Hypothalamus (tissue), 51 donors: ENCODE measurements at regions not wholly inside any gene's neighbourhood (a gene's known extent, or its start where the extent isn't known, plus 50 kb on each side); places are given as distances from the start of the nearest gene placed in this dataset.
"Not testable (repeated sequence)": the region's sequence is repeated elsewhere in the genome, so short reads cannot be mapped to it uniquely, and the experiment has no call there.

Experiments used
- DNase-seq, 51 donors: peaks; one replicate each; lab custom pipeline; 2025; lab: John Stamatoyannopoulos, UW

DNA sequence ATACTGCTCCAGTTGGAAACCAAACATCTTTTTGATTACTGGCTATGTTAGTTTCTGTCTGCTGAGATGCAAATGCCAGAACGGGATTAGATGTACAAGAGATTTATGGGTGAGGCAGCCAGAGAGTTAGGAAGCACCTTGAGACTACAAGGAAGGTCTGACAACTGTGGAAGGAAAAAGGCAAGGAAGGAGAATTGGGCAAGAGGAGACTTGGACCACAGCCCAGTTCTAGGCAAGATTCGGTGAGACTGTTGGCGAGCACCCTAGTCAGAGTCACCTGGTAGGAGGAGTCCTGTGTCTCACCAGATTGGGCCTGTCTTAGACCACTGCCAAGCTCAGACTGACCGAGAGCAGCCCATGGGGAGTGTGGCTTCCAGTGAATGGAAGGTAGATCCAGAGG lies 91.8 kb upstream of the F13A1 start:
- no peak for DNase-seq

DNA sequence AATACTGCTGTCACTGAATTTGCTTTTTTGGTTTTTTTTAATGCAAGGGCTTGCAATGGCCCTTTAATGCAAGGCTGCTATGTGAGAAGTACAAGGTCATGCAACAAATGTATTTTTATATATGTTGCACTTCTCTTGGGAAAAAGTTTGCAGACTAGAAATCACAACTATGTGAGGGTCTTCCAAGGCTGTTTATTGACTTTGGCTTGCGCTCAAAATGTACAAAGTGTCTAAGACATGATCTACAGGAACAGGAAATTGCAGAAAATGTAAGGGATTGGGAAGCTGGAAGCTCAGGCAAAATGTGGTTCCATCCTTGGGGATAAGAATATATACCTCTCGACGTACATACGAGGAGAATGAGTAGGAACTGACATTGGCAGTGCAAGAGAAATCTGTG lies 92.2 kb upstream of the F13A1 start:
- no peak for DNase-seq

DNA sequence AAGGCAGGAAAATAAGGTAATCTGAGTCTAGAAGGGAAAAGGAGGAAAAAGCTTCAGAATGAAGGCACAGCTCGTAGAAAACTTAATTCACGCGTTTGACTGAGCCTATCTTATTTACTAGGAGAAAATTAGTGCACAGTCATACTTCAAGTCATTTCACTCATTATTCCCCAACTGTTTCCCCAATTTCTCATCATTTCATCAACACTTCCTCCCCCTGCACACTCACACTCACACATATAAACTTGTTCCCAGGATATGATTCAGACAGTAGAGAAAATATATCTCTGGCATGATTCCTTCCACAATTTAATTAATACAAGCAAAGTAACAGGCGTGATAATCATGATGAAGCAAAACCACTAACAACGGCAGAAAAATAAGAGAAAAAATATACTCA lies 94.5 kb upstream of the F13A1 start:
- no peak for DNase-seq

DNA sequence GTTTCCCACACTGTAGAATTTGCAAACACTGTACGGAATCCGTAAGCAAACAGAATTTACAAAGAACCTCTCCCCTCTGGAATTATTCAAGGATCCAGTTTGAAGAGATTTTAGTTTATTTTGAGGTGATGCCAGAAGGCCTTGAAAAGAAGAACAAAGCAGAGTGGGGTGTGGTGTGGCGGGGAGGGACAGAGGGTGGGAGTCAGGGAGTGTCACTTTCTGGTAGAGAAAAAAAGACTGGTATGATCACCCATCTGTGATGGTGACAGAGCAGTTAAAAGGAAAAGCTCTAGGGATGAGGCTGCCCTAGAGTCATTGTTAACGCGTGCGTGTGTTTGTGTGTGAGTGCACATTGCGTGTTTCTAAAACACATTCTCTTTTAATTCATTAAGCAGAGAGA lies 97.0 kb upstream of the F13A1 start:
- DNase-seq: no peak

DNA sequence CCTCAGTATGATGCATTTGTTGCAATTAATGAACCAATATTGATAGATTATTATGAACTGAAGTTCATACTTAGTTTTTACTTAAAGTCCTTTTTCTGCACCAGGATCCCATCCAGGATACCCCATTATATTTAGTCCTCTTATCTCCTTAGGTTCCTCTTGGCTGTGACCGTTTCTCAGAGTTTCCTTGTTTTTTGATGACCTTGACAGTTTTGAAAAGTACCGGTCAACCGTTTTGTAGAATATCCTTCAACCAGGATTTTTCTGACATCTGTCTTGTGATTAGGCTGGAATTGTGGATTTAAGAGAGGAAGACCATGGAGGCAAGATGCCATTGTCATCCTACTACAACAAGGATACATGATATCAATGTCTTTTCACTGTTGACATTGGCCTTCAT lies 98.0 kb upstream of the F13A1 start:
- DNase-seq: no peak

DNA sequence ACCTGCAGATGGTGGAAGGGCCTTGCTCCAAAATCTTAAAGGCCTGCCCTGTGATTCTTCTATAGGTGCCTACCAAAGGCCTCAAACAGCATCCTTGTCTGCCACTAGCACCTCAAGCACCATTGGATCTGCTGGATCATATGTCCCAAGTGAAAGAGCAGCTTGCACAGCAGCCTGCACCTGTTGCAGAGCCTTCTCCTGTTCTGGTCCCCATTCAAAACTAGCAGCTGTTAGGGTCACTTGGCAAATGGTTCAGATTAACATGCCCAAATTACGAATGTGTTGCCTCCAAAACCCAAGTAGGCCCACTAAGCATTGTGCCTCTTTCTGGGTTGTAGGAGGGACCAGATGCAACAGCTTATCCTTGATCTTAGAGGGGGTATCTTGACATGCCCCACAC lies 99.6 kb upstream of the F13A1 start:
- no peak for DNase-seq

DNA sequence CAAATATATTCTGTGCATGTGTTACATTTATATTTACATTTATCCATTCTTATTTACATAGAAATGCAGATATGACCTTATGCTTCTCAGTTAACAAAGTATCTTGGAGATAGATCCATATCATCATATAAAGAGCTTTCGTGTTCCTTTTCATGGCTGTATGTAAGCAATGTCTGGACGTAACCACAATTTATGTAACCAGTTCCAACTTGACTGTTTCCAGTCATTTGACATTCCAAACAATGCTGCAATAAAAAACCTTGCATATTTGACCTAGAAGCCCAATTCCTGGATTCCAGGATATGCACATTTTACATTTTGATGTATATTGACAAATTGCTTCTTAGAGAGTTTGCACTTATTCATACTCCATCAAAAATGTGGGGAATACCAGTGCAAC lies 113.7 kb upstream of the F13A1 start:
- no peak for DNase-seq

DNA sequence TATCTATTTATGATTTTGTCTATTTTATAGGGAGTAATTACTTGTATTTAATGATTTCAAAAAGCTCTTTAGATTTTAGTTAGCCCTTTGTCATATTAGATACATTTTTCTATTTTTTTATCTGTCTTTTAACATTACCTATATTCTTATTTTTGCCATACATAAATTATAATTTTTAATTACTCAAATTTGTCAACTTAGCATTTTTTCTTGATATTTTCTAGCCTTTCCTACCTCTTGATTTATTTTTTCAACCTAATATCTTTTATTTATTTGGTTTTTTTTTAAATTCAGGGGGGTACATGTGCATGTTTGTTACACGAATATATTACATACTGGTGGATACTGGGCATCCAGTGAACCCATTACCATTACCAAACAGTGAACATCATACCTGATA lies 114.3 kb upstream of the F13A1 start:
- DNase-seq: no peak

DNA sequence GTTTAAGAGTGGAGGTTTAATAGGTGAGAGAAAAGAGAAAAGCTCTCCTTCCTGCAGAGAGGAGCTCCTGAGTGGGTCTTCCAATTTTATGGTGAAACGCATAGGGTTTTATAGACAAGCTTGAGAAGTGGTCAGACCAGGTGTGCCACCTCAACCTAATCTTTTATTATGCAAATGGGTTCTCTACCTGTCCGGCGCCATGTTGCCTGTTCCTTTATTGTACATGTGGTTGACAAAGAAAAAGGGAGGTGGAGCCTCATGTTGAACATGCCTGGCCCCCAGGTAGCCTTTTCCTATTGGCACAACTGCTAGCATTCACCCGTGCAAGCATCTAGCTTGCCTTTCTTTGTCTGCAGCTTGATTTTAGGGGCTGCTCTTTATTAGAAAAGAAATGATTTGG lies 115.9 kb upstream of the F13A1 start:
- no peak for DNase-seq

DNA sequence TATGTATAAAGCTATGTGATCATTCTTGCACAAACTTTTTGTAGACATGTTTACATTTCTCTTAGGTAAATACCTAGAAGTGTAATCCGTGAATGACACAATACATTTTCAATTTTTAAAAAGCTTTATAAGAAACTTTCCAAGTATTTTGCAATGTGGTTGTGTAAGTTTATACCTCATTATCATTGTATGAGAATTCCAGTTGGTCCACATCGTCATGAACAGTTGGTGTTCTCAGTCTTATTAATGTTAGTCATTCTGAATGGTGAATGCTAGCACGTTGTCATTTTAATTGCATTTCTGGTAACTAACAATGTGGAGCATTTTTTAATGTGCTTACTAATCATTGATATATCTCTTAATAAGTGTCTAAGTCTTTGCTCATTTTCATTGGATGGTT lies 116.5 kb upstream of the F13A1 start:
- no peak for DNase-seq

DNA sequence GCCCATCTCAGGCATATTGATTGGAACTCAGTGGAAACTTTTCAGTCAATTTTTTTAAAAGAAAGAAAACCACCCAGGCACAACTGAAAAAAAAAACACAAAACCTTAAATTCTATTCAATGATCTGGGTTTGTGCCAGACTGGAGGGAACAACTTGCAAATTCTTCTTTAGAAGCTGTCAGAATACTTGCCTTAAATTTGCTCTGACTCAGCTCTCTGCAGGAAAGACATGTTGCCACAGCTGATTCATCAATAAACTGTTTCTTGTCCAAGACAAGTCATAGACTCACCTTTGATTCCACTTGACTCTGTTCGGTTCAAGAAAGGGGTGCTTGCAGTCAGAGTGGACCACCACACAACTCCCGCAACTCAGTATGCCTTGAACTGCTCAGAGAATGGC lies 117.8 kb upstream of the F13A1 start:
- DNase-seq: peak in 1 of 51 donors; percentile 35

DNA sequence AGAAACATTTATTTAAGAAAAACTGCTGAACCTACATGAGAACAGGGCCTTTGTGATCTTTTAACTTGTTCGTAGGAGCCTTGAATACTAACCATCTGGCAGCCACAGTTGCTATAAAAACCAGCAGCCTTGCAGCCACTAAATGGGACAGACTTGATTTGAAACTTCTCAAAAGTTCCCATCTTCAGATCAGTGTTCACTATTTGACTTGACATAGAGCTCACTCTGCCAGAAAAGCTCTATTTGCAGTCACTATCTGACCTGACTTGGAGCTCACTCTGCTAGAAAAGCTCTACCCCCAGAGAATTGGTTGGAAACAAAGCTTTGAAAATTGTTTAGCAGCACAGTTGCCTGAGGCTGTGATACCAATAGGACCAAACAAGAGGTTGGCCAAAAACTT lies 119.3 kb upstream of the F13A1 start:
- DNase-seq: no peak

DNA sequence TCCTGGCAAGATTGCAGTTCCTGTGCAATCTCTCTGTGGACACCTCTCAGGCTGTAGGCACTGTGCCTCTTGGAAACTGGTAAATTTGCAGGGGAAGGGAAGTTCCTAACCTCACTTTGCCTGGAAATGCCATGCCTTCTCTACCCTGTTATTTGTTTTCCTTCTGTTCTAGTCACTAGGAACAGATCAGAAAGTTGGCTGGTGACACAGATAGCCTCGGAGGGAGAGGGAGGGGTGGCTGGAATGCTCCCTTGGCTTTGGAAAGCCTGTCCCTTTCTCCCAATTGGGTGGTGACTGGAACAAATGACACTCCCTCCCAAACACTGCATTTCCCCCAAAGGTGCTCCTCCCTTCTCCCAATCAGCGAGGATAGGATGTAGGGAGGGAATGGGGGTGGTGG lies 131.5 kb upstream of the F13A1 start:
- DNase-seq: no peak

DNA sequence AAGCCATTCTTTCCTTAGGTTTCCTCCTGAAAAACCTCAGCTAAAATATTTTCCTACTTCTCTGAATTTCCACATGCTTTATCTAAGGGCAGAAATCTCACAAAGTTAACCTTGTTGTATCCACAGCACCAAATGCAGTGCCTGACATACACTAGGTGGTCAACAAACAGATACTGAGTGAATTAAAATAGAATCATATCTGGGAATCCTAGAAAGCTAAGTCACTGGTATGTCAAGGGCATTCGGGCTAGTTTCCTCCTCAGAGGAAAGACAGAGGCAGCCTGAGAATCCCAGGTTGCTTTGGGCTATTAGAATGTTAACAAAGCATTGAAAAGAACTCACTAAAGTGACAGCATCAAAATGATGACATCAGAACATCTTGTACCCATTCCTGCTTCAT lies 132.7 kb upstream of the F13A1 start:
- no peak for DNase-seq

DNA sequence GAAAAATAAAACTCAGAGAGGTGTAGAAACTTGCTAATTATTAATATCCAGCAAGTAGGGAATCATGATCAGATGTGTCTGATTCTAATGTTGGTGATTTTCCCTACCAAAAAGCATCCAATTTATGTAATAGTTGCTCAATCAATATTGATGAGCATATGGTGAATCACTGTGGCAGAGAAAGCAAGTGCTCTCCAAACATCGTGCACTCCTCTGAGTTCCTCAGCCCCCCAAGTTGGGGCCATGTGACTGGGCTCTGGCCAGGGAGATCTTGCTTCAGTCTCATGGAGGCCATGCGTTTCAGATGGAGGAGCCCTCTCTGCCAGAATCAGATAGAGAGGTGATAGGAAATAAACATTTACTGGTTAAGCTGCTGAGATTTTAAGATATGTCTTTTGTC lies 133.2 kb upstream of the LY86 start:
- no peak for DNase-seq

DNA sequence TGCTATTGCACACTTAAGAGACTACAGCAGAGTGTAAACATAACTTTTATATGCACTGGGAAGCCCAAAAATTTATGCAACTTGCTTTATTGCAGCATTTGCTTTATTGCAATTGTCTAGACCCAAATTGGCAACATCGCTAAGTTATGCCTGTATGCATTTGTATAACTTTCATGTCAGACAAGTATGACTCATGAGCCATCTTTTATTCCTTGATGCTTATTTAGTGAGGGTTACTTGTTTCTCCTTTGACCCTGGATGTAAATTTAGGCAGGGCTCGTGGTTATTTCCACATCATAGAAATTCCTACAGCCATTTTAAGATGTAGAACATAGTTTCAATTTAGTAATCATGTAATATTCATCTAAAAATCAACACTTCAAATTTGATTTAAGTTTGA lies 130.3 kb upstream of the LY86 start:
- DNase-seq: no peak

DNA sequence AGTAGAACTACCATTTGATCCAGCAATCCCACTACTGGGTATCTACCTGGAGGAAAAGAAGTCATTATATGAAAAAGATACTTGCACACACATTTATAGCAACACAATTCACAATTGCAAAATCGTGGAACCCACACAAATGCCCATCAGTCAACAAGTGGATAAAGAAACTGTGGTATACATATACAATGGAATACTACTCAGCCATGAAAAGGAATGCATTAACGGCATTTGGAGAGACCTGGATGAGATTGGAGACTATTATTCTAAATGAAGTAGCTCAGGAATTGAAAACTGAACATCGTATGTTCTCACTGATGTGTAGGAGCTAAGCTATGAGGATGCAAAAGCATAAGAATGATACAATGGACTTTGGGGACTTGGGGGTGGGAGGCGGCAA lies 128.6 kb upstream of the LY86 start:
- DNase-seq: not testable (repeated sequence)

DNA sequence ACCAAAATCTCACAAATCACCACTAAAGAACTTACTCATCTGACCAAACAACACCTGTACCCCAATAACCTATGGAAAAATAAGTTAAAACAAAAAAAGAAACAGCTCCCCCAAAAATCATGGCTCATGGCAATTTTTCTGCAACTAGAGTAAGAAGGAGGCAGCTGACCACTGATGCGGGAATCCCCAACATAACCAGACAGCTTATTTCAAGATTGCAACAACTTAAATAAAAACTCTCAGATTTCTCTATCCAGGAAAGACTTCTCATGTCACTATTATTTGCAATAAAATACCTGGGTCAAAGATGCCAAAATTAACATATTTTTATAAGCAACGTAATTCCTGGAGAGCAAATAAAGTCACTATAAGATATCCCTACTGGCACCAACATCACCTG lies 128.1 kb upstream of the LY86 start:
- DNase-seq: no peak

DNA sequence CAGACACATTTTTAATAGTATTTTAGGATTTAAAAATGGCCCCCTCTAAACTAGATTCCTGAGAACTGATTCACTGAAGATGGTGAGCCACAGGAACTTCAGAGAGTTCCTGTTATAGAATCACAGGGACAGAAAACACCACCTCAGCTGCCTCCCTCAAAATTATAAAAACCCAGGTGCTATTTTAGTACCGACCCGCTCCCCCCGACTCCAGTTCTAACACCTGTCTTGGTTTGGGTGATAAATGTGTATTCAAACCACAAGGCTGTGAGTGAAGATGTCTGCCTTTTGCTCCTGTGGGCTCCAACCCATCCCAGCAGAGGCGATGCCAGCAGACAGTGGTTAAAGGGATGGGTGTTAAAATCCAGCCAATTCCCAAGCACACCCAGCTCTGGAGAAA lies 127.4 kb upstream of the LY86 start:
- no peak for DNase-seq

DNA sequence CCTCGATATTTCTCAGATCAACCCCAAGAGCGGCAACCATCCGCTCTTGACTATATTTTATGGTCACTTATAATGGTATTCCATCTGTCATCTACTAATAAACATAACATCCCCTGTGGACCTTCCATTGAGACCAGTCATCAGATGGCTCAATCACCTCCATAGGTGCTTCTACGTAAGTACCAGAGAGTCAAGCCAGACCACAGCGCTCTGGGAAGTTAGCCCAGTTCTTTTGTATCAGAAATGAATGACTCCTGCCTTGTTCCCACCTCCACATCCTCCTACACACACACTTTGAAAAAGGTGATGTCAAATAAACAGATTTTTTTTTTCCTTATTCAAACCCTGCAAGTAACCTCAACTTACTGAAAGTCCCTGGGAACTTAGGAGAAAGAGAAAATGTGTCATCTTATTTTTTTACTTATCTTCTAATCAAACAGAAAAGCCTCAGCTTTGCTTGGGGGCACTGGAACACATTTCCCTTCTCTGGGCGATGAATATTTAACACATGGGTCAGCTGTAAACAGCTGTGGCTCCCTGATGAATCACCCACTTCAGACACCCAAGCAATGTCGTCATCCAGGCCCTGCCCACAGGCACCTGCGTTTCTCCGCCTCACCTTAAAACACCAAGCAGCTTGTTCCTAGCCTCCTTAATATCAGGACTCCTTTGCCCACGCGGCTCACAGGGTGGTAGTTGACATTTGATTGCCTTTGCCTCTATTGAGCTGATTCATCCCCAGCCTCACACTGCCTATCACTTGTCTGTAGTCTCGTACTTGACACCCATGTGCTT lies 121.4 kb upstream of the LY86 start:
- no peak for DNase-seq

DNA sequence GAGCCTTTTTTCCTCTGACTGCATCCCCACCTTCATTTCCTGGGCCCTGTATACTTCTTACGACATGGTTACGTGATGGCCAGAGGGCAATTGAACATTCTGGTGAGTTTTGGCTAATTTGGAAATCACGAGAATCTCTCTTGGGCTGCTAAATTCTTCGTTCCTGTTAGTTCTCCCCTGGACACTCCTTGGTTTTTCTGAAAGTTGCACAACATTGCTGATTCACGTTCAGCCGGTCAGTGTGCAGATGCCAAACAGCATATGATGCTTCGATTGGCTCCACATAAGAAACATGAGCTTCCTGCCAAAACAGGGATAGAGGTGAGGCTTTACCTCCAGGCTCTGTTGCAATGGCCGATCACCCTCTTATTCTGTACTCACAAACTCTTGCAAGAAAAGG lies 119.4 kb upstream of the LY86 start:
- no peak for DNase-seq

DNA sequence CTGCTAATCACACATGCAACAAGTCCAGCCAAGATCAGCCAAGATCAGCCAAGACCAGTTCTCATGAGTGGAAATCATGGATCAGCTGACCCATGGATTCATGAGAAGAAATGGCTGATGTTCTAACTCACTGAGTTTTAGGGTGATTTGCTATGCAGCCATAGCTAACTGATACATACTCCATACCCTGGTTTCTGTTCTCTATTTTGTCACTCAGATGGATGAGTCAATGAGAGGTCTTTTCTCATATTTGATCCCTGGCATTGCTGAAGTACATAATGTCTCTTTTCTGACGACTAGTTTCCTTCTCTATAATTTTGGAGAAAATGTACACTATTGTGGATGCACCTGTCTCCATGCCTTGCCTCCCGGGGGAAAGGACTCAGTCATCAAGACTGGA lies 118.4 kb upstream of the LY86 start:
- DNase-seq: no peak

DNA sequence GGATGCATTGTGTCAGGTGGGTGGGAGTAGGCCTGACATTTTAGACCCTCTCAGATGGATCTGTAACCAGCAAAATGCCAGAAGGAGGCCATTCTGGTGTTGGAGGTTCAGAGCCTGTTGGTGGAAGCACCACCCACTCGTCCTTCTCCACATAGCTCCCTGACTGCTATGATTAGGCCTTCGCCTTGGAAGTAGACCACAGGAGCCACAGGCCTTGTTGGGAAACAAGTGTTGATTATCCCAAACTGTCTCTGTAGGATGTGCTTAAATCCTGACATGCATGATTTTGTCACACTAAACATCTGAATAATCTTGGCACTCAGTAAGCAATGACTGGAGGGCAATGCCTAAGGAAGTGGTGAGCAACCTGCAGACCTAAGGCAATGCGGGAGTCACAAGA lies 117.2 kb upstream of the LY86 start:
- DNase-seq: no peak
